Stomach (tissue), 8 donors: ENCODE measurements at regions not wholly inside any gene's neighbourhood (a gene's known extent, or its start where the extent isn't known, plus 50 kb on each side); places are given as distances from the start of the nearest gene placed in this dataset.

Experiments used
- DNase-seq, 2 donors: peaks; one replicate each; pipeline versions ENCODE4 v3.0.0 to v3.0.0-alpha.2; 2013 to 2019
- H3K27ac ChIP-seq, 5 donors: fragments of 200-600 bp in 4 of 5; sonication (generic) in 4 of 5; one replicate each; pipeline ENCODE4 v1.5.1; 2013 to 2019; ENCODE audit warnings: mild to moderate bottlenecking in 1 of 5, moderate library complexity in 1 of 5
- H3K27me3 ChIP-seq, 3 donors: fragments of 200-600 bp; sonication (generic); one replicate each; pipeline ENCODE4 v1.5.1; 2017 to 2019; ENCODE audit warnings: mixed run types in 1 of 3
- H3K36me3 ChIP-seq, 4 donors: fragments of 200-600 bp; sonication (generic); 1 replicate in 3 of 4; 2 replicates in 1 of 4; pipeline ENCODE4 v1.5.1; 2016 to 2019
- H3K4me1 ChIP-seq, 4 donors: fragments of 200-600 bp; sonication (generic); one replicate each; pipeline ENCODE4 v1.5.1; 2016 to 2019
- H3K4me3 ChIP-seq, 4 donors: fragments of 200-600 bp; sonication (generic) in 3 of 4; one replicate each; pipeline ENCODE4 v1.5.1; 2016 to 2019; ENCODE audit warnings: mild to moderate bottlenecking in 1 of 4
- H3K9me3 ChIP-seq, 4 donors: fragments of 200-600 bp; sonication (generic); one replicate each; pipeline ENCODE4 v1.5.1; 2016 to 2019
- CTCF ChIP-seq, 7 experiments: fragments of 450-650 bp in 4 of 7; fragments of 200-600 bp in 3 of 7; sonication (generic) in 3 of 7; IDR thresholded peaks; one replicate each; pipeline ENCODE4 v1.5.1; 2016 to 2019; ENCODE audit warnings: antibody characterized with exemption in 7 of 7, control low read depth in 2 of 7, mild to moderate bottlenecking in 1 of 7
- EP300 ChIP-seq: sonication (generic); formaldehyde crosslinking; IDR thresholded peaks from one replicate; pipeline ENCODE4 v1.6.1; 2017; ENCODE audit warnings: antibody characterized with exemption
- POLR2A ChIP-seq, 4 donors: fragments of 450-650 bp; IDR thresholded peaks; one replicate each; pipeline ENCODE4 v1.6.1; 2016; ENCODE audit warnings: antibody characterized with exemption in 4 of 4, control low read depth in 2 of 4, mild to moderate bottlenecking in 1 of 4, moderate library complexity in 1 of 4
- POLR2AphosphoS5 ChIP-seq, 3 donors: sonication (generic); formaldehyde crosslinking; IDR thresholded peaks; one replicate each; pipeline ENCODE4 v1.6.1; 2016; ENCODE audit warnings: antibody characterized with exemption in 3 of 3
- WGBS, 5 donors: extraction: QIAGEN DNeasy Blood & Tissue Kit in 3 of 5; methylation state at CpG; one replicate each; pipeline versions ENCODE4 v1.1.5 to v1.1.7; 2013 to 2018; 5-methylcytosine and 5-hydroxymethylcytosine counted together
- intact Hi-C: fragments of 100-400 bp; cut with DNase I; formaldehyde crosslinking; loops from one replicate; pipeline ENCODE4 v1.15.1; 2023; ENCODE audit warnings: low total_unique reads
- donor health status: healthy with polysubstance abuse.
- donor health status: Bipolar disorder and iron deficiency.
- donor health status: healthy.

GRCh38 chr1:103170609-103171008 is 62.3 kb upstream of the COL11A1 start:
- no peak for DNase-seq
- Histone ChIP-seq H3K36me3 (no peaks in the 10 kb centered on the region), H3K27me3 (no peaks in the 10 kb centered on the region), H3K9me3 (no peaks in the 10 kb centered on the region), H3K4me1 (no peaks in the 10 kb centered on the region), H3K4me3 (no peak overlapping the region), H3K27ac (no peak overlapping the region)
- no peak for TF ChIP-seq POLR2AphosphoS5 (IDR thresholded peaks at IDR 0.05)
- TF ChIP-seq CTCF (IDR thresholded peaks at IDR 0.05) = no peak
- no peak for TF ChIP-seq POLR2A (IDR thresholded peaks at IDR 0.05)
- TF ChIP-seq EP300 = no peak
- 88 to 96% (median 93%) methylated on average over 7 of the region's 7 CpGs for WGBS, 5 donors
- intact Hi-C loops = no loop called here

DNA sequence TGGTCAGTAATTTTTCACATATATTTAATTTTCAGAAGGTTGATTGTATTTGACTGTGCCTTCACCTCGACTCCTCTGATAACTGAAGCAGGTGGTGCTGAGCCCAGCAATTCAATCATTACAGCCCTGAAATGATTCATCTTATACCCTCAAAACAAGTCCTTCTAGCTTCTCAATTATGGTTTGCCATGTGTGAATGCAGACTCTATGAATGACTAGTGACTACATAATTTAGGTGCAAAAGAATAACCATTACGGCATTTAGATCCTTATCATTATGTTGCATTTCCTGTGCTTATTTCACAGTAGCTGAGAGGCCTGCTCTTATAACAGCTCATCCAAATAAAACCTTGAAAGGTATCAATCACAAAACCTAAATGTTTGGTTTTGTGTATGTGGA is 54.0 kb upstream of the COL11A1 start:
- no peak for TF ChIP-seq POLR2A (IDR thresholded peaks at IDR 0.05)
- TF ChIP-seq POLR2AphosphoS5 (IDR thresholded peaks at IDR 0.05) = no peak
- no peak for TF ChIP-seq CTCF (IDR thresholded peaks at IDR 0.05)
- no peak for TF ChIP-seq EP300
- Histone ChIP-seq H3K4me3 (no peak overlapping the region), H3K36me3 (no peaks in the 10 kb centered on the region), H3K27me3 (no peaks in the 10 kb centered on the region), H3K4me1 (no peaks in the 10 kb centered on the region), H3K27ac (no peak overlapping the region), H3K9me3 (no peaks in the 10 kb centered on the region)
- WGBS, 5 donors = 62 to 80% (median 72%) methylated on average over 2 of the region's 2 CpGs
- intact Hi-C loops = no loop called here
- DNase-seq = no peak

DNA sequence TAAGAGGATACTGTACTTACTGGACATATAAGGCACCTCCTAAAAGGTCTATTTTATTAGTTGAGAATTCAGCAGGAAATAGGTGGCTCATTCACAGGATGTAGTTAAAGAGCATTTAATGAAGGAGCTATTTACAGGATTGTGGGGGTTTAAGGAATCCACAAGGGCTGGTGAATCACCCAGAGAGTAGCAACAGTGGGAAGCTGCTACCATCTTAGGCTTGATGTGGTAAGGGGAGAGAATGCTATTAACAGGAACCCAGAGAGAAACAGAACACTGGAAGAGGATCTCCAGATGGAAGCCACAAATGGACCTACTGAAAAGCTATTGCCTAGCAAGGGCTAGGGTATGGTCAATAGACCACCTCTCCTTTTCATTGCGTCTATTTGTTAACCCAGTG is 52.0 kb upstream of the COL11A1 start:
- Histone ChIP-seq H3K36me3 (no peaks in the 10 kb centered on the region), H3K4me3 (no peak overlapping the region), H3K27me3 (no peaks in the 10 kb centered on the region), H3K9me3 (no peaks in the 10 kb centered on the region), H3K4me1 (no peaks in the 10 kb centered on the region), H3K27ac (no peak overlapping the region)
- TF ChIP-seq POLR2AphosphoS5 (IDR thresholded peaks at IDR 0.05) (no peak), EP300 (no peak), CTCF (IDR thresholded peaks at IDR 0.05) (no peak), POLR2A (IDR thresholded peaks at IDR 0.05) (no peak)
- intact Hi-C loops = no loop called here
- no peak for DNase-seq
- WGBS, 5 donors = 81 to 100% (median 85%) methylated on average over 1 of the region's 1 CpG
